MCF 10A (cell line): ENCODE measurements at regions not wholly inside any gene's neighbourhood (a gene's known extent, or its start where the extent isn't known, plus 50 kb on each side); places are given as distances from the start of the nearest gene placed in this dataset.
A peak's percentile ranks its signal among the peaks of the same experiment; 100 is the strongest.

Experiments used
- BruUV-seq: library from RNA; stranded (reverse); fragments of 400-500 nt; replicated peaks from 2 replicates; lab custom pipeline; 2021; lab: Mats Ljungman, UMichigan
- CTCF ChIA-PET: fragments of 300-600 bp; sonication (Branson Sonifier 250); formaldehyde crosslinking; extraction: SDS; loops from one replicate; lab custom pipeline; 2021; ENCODE audit warnings: antibody characterized with exemption, inconsistent platforms; lab: Yijun Ruan, JAX
- POLR2A ChIA-PET: fragments of 300-600, 350-650 bp; sonication (Branson Sonifier 250); formaldehyde crosslinking; extraction: SDS; loops from one replicate; lab custom pipeline; 2020; ENCODE audit warnings: antibody characterized with exemption, inconsistent platforms; lab: Yijun Ruan, JAX
- DNase-seq: peaks from one replicate; pipeline ENCODE4 v3.0.0-alpha.2; 2018; ENCODE audit not compliant: unreplicated experiment
- H3K27ac Mint-ChIP-seq: one replicate; pipeline ENCODE4 v1.8.0; 2022; ENCODE audit warnings: mild to moderate bottlenecking, low read depth, mixed read lengths; ENCODE audit not compliant: unreplicated experiment
- H3K27me3 Mint-ChIP-seq: one replicate; pipeline ENCODE4 v1.8.0; 2022; ENCODE audit warnings: mixed read lengths; ENCODE audit not compliant: insufficient read depth, unreplicated experiment
- H3K36me3 Mint-ChIP-seq: one replicate; pipeline ENCODE4 v1.8.0; 2022; ENCODE audit warnings: mild to moderate bottlenecking, moderate library complexity, mixed read lengths; ENCODE audit not compliant: insufficient read depth, unreplicated experiment
- H3K4me1 Mint-ChIP-seq: one replicate; pipeline ENCODE4 v1.8.0; 2022; ENCODE audit warnings: mixed read lengths; ENCODE audit not compliant: insufficient read depth, unreplicated experiment
- H3K4me3 Mint-ChIP-seq: one replicate; pipeline ENCODE4 v1.8.0; 2022; ENCODE audit warnings: mild to moderate bottlenecking, moderate library complexity, mixed read lengths; ENCODE audit not compliant: unreplicated experiment
- H3K9me3 Mint-ChIP-seq: one replicate; pipeline ENCODE4 v1.8.0; 2022; ENCODE audit warnings: mixed read lengths; ENCODE audit not compliant: unreplicated experiment
- intact Hi-C: fragments of 100-400 bp; cut with micrococcal nuclease; formaldehyde crosslinking; loops from 2 replicates; pipeline ENCODE4 v1.14.1; 2022
- TF ChIP-seq, protein P1 (sequence below): fragments of 200-600 bp; IDR thresholded peaks from one replicate; pipeline ENCODE4 v1.8.0; 2022; ENCODE audit warnings: antibody characterized with exemption, mild to moderate bottlenecking; ENCODE audit not compliant: unreplicated experiment

DNA sequence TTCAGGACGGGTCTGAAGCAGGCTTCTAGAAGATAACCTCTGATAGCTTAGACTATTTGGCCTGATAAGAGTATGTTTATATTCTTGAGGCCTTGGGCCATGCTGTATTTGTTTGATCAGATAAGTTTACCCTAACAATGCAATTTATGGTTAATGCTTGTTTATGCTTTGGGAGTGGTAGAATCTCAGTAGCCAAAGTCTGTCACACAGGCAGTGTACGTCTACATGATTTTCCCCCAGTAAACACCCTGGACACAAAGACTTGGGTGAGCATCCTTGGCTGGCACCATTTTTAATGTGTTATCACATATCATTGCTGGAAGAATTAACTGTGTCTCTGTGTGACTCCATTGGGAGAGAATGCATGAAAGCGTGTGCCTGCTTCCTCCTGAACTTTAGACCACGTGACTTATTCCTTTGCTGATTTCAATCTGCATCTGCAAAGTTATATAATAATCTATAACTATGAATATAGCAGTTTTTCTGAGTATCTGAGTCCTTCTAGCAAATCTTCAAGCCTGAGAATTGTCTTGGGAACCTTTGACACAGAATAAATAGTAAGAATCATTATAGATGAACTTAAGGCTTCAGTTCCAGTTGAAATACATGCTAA lies 172.4 kb downstream of the CASP12 start:
- intact Hi-C loops: no loop called here
- ChIA-PET CTCF (interaction anchor here (0.6 kb wide), 1 partner anchor 470 kb away, joined by 3 read pairs; no protein-coding TSS in a partner anchor), POLR2A (no interaction called here)
- TF ChIP-seq, protein P1, sequence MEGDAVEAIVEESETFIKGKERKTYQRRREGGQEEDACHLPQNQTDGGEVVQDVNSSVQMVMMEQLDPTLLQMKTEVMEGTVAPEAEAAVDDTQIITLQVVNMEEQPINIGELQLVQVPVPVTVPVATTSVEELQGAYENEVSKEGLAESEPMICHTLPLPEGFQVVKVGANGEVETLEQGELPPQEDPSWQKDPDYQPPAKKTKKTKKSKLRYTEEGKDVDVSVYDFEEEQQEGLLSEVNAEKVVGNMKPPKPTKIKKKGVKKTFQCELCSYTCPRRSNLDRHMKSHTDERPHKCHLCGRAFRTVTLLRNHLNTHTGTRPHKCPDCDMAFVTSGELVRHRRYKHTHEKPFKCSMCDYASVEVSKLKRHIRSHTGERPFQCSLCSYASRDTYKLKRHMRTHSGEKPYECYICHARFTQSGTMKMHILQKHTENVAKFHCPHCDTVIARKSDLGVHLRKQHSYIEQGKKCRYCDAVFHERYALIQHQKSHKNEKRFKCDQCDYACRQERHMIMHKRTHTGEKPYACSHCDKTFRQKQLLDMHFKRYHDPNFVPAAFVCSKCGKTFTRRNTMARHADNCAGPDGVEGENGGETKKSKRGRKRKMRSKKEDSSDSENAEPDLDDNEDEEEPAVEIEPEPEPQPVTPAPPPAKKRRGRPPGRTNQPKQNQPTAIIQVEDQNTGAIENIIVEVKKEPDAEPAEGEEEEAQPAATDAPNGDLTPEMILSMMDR: no peak
- no peaks in the 10 kb centered on the region for H3K4me1 Mint-ChIP-seq
- no TSS peak for BruUV-seq
- H3K27ac Mint-ChIP-seq: no peak overlapping the region
- H3K27me3 Mint-ChIP-seq: no peaks in the 10 kb centered on the region
- no peak overlapping the region for H3K4me3 Mint-ChIP-seq
- H3K36me3 Mint-ChIP-seq: no peaks in the 10 kb centered on the region
- H3K9me3 Mint-ChIP-seq: peaks cover 8% of the 10 kb centered on the region
- no peak for DNase-seq

DNA sequence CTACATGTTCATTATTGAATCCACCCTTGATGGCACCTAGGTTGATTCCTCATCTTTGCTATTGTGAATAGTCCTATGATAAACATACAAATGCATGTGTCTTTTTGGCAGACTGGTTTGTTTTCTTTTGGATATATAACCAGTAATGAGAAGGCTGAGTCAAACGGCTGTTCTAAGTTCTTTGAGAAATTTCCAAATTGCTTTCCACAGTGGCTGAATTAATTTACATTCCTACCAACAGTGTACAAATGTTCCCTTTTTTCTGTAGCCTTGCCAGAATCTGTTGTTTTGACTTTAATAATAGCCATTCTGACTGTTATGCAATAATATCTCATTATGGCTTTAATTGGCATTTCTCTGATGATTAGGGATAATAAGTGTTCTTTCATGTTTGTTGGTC lies 184.9 kb downstream of the CASP12 start:
- BruUV-seq: no TSS peak
- Mint-ChIP-seq H3K9me3 (no peaks in the 10 kb centered on the region), H3K4me1 (no peaks in the 10 kb centered on the region), H3K36me3 (no peaks in the 10 kb centered on the region), H3K4me3 (no peak overlapping the region), H3K27ac (no peak overlapping the region), H3K27me3 (no peaks in the 10 kb centered on the region)
- intact Hi-C loops: no loop called here
- ChIA-PET POLR2A (interaction anchor here (0.6 kb wide), 1 partner anchor 566 kb away, joined by 3 read pairs; no protein-coding TSS in a partner anchor), CTCF (no interaction called here)
- TF ChIP-seq, protein P1: no peak
- peak; percentile 6 for DNase-seq

DNA sequence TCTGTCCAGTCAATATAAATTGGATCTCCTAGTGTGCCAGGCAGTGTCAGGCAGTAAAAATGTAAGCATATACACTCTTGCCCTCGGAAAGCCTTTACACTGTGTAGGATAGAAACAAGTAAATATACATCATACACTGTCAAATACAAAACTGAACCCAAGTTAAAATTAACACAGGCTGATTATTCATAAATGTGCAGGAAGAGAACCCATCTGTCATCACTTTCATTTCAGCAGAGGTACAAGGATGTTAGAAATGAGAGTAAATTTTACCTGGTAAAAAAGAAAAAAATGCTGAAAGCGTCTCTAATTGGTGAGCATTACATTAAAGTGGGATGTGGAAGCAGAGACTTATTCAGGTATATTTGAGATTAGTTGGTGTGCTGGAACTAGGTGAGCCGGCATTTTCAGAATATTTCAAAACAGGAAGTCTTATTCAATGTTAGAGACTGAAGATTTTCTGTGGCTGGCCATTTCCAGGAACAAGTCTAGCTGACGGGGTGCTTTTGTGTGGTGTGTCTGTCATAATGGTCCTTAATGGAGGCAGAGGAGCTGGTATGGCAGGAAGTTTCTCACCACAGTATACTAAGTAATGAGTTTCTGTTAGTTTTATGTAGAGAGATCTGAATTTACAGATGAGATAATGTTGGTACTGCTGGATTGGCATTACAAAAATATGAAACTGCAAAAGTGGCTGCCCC lies 192.6 kb downstream of the CASP12 start:
- Mint-ChIP-seq H3K36me3 (no peaks in the 10 kb centered on the region), H3K27ac (peak overlapping the region; percentile 86), H3K9me3 (no peaks in the 10 kb centered on the region), H3K4me1 (peaks cover 9% of the 10 kb centered on the region), H3K4me3 (no peak overlapping the region), H3K27me3 (no peaks in the 10 kb centered on the region)
- peak; percentile 5 for DNase-seq
- POLR2A ChIA-PET: interaction anchor here (1.0 kb wide), 2 partner anchors 13 to 177 kb away, joined by 3 to 5 read pairs; no protein-coding TSS in a partner anchor
- CTCF ChIA-PET: no interaction called here
- TF ChIP-seq, protein P1: no peak
- no TSS peak for BruUV-seq
- intact Hi-C loops: no loop called here

DNA sequence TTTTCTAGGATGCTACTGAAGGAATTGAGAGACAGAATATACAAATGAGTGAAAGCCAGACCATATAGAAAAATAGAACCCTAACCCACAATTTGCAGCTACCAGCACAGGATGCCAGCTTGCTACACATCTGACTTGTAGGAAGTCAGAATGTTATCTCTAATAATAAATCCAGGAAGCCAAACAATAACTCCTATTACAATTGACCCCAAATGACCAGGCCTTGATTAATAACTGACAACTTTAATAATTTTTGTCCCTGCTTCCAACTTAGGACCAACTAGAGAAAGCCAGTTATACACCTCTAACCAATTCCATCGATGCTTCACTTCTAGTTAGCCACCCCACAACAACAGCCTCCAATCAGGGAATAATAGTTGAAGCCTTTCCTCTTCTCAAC lies 193.4 kb downstream of the CASP12 start:
- Mint-ChIP-seq H3K27me3 (no peaks in the 10 kb centered on the region), H3K27ac (peak overlapping the region; percentile 86), H3K4me1 (peaks cover 9% of the 10 kb centered on the region), H3K4me3 (no peak overlapping the region), H3K9me3 (no peaks in the 10 kb centered on the region), H3K36me3 (no peaks in the 10 kb centered on the region)
- TF ChIP-seq, protein P1: no peak
- no peak for DNase-seq
- ChIA-PET CTCF (no interaction called here), POLR2A (no interaction called here)
- intact Hi-C loops: no loop called here
- BruUV-seq: no TSS peak
